H1 (cell line): ENCODE measurements at regions not wholly inside any gene's neighbourhood (a gene's known extent, or its start where the extent isn't known, plus 50 kb on each side); places are given as distances from the start of the nearest gene placed in this dataset.

Experiments
- ASH2L ChIP-seq: fragments of 200-600, 300-600 bp; sonication (generic); IDR thresholded peaks from one replicate; pipeline ENCODE4 v1.7.1; 2017; ENCODE audit warnings: low read length
- CREB1 ChIP-seq: IDR thresholded peaks from 2 replicates; pipeline ENCODE4 v1.6.1; 2012; ENCODE audit warnings: inconsistent platforms
- EP300 ChIP-seq, 2 experiments: IDR thresholded peaks; 1 replicate in 1 of 2; 2 replicates in 1 of 2; pipeline ENCODE4 v1.6.1; 2011 to 2012; ENCODE audit warnings: low read depth in 2 of 2, low read length in 2 of 2, mild to moderate bottlenecking in 2 of 2, borderline replicate concordance in 1 of 2, inconsistent platforms in 1 of 2, moderate library complexity in 1 of 2
- EZH2 ChIP-seq: fragments of 200-600 bp; sonication (generic); IDR thresholded peaks from 2 replicates; pipeline ENCODE4 v1.7.1; 2012; ENCODE audit warnings: low read depth, mild to moderate bottlenecking, moderate library complexity, low read length, inconsistent platforms; ENCODE audit not compliant: severe bottlenecking
- HDAC6 ChIP-seq: IDR thresholded peaks from one replicate; pipeline ENCODE4 v1.7.1; 2012; ENCODE audit warnings: low read depth, mild to moderate bottlenecking, inconsistent platforms, low read length, moderate library complexity
- NRF1 ChIP-seq: IDR thresholded peaks from 2 replicates; pipeline ENCODE4 v1.6.1; 2011; ENCODE audit warnings: mild to moderate bottlenecking, low read depth, low read length, improper control_type of control experiment
- POLR2AphosphoS5 ChIP-seq: IDR thresholded peaks from 2 replicates; pipeline ENCODE4 v1.6.1; 2011; ENCODE audit warnings: low read depth, low read length
- RAD21 ChIP-seq, 2 experiments: IDR thresholded peaks in 1 of 2; conservative IDR thresholded peaks in 1 of 2; 2 replicates each; pipeline ENCODE4 v1.6.1; 2011; ENCODE audit warnings: low read depth in 2 of 2, low read length in 2 of 2, improper control_type of control experiment in 1 of 2, inconsistent platforms in 1 of 2, mild to moderate bottlenecking in 1 of 2, moderate library complexity in 1 of 2
- RFX5 ChIP-seq: IDR thresholded peaks from 2 replicates; pipeline ENCODE4 v1.6.1; 2011; ENCODE audit warnings: low read depth, low read length, improper control_type of control experiment, borderline replicate concordance
- RXRA ChIP-seq: IDR thresholded peaks from 2 replicates; pipeline ENCODE4 v1.6.1; 2011; ENCODE audit warnings: low read depth, mild to moderate bottlenecking, low read length, moderate library complexity; ENCODE audit not compliant: insufficient read depth
- TAF1 ChIP-seq: IDR thresholded peaks from 2 replicates; pipeline ENCODE4 v1.6.1; 2011; ENCODE audit warnings: mild to moderate bottlenecking, low read depth, low read length
- YY1 ChIP-seq: IDR thresholded peaks from 2 replicates; pipeline ENCODE4 v1.6.1; 2011; ENCODE audit warnings: low read depth, mild to moderate bottlenecking, low read length
- TF ChIP-seq, protein P1 (sequence below), 3 experiments: IDR thresholded peaks; 1 replicate in 2 of 3; 2 replicates in 1 of 3; pipeline versions ENCODE4 v1.5.1 to v1.6.1; 2011; ENCODE audit warnings: low read length in 3 of 3, mild to moderate bottlenecking in 3 of 3, inconsistent platforms in 2 of 3, low read depth in 1 of 3, moderate library complexity in 1 of 3; ENCODE audit not compliant: insufficient read depth in 1 of 3; ENCODE audit errors: control extremely low read depth in 1 of 3
- TF ChIP-seq, protein P2 (sequence below): IDR thresholded peaks from 2 replicates; pipeline ENCODE4 v1.6.1; 2011; ENCODE audit warnings: low read depth, mild to moderate bottlenecking, low read length; ENCODE audit not compliant: insufficient read depth

DNA sequence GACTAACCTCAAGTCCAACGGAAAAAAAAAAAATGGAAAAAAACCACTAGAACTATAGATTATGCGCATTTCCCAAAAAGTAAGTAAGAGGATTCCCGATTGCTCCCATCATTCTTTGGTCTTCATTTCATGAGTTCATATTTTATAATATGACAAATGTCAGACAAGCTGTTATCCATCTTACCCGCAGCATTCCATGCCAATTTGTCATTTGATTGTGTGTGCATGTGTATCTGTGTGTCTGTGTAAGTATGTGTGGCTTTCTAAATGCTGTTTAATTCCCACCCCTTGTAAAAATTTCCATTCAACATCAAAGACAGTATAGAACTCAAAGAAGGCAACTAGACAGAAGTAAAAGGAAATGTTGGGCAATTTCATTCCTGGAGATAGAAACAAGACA lies 434.1 kb downstream of the CDH11 start:
- TF ChIP-seq EZH2 (no peak), YY1 (no peak), POLR2AphosphoS5 (no peak), TAF1 (no peak), CREB1 (no peak), EP300 (IDR thresholded peaks at IDR 0.05; ENCODE audit: borderline replicate concordance in 1 of 2, low read depth in 2 of 2, low read length in 2 of 2) (no peak), RAD21 (IDR thresholded peaks at IDR 0.05 in 1 of 2, conservative IDR thresholded peaks at IDR 0.05 in 1 of 2; ENCODE audit: low read depth in 2 of 2, low read length in 2 of 2) (no peak), ASH2L (no peak), HDAC6 (no peak), RFX5 (no peak), RXRA (no peak), NRF1 (no peak)
- TF ChIP-seq, protein P1, sequence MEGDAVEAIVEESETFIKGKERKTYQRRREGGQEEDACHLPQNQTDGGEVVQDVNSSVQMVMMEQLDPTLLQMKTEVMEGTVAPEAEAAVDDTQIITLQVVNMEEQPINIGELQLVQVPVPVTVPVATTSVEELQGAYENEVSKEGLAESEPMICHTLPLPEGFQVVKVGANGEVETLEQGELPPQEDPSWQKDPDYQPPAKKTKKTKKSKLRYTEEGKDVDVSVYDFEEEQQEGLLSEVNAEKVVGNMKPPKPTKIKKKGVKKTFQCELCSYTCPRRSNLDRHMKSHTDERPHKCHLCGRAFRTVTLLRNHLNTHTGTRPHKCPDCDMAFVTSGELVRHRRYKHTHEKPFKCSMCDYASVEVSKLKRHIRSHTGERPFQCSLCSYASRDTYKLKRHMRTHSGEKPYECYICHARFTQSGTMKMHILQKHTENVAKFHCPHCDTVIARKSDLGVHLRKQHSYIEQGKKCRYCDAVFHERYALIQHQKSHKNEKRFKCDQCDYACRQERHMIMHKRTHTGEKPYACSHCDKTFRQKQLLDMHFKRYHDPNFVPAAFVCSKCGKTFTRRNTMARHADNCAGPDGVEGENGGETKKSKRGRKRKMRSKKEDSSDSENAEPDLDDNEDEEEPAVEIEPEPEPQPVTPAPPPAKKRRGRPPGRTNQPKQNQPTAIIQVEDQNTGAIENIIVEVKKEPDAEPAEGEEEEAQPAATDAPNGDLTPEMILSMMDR (IDR thresholded peaks at IDR 0.05; ENCODE audit: control extremely low read depth in 1 of 3, insufficient read depth in 1 of 3, low read depth in 1 of 3, low read length in 3 of 3) = no peak
- TF ChIP-seq, protein P2, sequence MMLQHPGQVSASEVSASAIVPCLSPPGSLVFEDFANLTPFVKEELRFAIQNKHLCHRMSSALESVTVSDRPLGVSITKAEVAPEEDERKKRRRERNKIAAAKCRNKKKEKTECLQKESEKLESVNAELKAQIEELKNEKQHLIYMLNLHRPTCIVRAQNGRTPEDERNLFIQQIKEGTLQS = no peak
